Inferior parietal cortex (tissue), 1 donor: ENCODE measurements at regions not wholly inside any gene's neighbourhood (a gene's known extent, or its start where the extent isn't known, plus 50 kb on each side); places are given as distances from the start of the nearest gene placed in this dataset.
A peak's percentile ranks its signal among the peaks of the same experiment; 100 is the strongest.
"Not testable (repeated sequence)": the region's sequence is repeated elsewhere in the genome, so short reads cannot be mapped to it uniquely, and the experiment has no call there.

Experiments used
- DNase-seq: peaks from one replicate; pipeline ENCODE4 v3.0.0-alpha.2; 2016; ENCODE audit errors: extremely low spot score

DNA sequence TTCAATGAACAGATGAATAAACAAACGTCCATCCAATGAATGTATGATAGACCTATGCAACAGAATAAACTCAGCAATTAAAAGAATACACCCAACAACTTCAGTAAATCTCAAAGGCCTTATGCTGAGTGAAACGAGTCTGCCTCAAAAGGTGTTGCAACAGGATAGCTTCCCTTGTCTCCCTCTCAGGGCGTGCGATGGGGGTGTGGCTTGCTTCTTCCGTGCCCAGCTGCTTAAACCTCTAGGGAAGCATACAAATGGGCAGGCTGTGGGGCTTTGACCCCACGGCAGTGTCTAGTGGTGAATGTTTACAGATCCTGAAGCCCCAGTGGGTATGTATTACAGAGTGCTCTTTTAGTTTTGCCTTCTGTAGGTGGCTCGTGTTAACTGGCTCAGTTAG, 87.0 kb upstream of the CCL21 start:
- no peak for DNase-seq

DNA sequence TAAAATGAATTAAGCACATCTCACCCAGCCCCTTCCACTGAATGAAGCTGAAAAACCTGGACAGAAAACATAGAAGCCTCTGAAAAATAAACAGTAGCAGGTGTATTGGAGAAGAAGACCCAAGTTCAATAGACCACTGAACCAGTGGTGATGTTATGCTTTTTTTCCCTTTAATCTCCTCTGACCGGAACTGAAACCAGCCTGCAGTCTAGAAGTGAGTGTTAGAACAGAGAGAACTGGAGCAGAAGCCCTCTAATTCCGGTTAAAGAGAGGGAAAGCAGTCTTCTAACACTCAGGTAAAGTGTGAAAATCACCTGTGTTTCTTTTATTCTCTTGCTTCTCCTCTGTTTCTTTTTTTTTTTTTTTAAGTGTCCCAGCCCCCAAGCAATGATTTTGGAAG, 83.5 kb upstream of the CCL21 start:
- DNase-seq = no peak

DNA sequence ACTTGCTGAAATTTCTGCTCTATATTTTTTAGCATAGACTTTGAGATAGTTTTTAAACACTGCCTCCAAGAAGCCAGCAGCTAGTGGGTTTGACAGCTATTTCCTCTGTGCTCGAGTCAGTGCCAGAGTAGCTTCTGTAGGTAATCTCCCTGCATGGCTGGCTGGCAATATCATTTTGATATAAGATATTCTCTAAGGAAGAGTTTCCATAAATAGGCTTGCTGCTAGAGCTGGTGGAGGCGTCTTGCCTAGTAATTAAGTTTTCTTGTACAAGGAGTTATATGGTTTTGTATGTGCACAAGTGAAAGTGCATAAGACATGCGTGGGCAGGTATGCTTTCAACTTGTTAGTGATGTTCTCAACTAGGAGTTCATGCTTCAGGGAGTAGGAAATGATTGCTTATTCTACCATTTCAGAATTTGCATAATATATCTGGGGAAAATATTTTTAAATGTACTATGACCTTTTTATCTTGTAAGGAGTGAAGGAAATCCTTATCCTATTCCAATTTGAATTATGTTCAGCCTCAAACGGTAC, 74.1 kb upstream of the CCL21 start:
- DNase-seq = no peak

DNA sequence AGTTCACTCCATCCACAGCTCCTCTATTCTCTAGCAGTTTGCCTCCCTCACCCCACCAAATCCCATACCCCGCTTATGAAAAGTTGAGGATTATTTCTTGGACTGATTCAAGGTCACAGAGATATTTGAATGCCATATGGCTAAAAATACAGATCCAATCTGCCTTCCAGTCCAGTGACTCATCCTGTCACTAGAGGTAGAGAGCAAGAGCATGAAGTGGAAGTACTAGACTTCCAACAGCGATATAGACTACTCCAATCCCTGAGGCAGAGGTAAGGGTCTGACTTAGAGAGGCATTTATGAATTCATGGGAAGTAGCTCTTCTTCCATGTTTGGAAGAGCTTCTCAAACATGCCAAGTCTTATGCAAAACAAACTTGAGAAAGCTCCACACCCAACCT, 72.4 kb upstream of the CCL21 start:
- DNase-seq = no peak

DNA sequence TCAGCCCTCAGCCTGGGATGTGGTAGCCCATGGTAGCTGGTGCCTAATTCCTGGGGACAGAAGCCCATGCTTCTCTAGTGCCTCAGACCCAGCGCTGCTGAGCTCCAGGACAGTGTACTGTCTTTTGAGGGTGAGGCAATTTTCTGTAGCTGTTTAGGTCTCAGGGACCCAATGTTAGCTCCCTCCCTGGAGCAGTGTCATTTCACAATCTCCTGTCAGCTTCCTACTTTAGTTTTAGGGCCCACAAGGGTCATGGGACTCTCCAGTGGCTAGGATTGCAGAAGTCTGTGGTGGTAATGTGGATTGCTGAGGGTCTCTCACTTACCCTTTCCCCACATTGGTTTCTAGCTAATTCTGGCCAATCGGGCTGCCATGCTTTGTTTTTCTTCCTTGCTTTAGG, 67.7 kb upstream of the CCL21 start:
- DNase-seq = no peak

DNA sequence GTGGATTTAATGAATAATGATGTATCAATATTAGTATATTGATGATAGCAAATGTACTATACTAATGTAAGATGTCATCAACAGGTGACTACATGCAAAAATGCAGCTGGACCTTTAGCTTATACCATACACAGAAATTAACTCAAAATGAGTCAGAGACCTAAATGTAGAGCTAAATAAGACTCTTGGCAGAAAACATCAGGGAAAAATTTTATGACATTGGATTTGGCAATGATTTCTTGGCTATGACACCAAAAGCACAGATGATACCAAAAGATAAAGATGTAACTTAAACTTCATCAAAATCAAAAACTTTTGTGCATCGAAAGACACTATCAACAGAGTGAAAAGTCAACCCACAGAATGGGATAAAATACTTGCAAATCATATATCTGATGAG, 64.0 kb upstream of the CCL21 start:
- DNase-seq = no peak

DNA sequence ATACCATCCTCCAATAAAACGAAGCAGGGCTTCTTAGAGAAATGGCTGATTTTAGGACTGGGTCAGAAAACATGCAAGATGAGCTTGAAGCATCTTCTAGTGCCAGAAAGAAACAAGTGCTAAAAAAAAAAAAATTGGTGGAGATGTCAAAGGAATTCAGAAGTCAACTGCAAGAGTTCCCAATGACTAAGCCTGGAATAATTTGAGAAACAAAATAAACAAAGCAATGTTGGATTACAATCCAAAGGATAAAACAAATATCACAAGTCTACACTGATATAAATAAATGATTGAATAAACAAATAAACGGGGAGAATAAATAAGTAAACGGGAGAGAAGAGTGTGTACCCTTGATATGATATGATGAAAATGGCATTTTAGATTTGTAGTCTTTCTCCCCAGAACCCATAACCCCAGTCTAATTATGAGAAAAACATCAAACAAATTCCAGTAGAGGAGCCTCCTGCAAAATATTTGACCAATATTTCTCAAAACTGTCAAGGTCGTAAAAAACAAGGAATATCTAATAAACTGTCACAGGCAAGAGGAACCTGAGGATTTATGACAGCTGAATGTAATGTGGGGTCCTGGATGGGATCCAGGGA, 63.5 kb upstream of the CCL21 start:
- no peak for DNase-seq

DNA sequence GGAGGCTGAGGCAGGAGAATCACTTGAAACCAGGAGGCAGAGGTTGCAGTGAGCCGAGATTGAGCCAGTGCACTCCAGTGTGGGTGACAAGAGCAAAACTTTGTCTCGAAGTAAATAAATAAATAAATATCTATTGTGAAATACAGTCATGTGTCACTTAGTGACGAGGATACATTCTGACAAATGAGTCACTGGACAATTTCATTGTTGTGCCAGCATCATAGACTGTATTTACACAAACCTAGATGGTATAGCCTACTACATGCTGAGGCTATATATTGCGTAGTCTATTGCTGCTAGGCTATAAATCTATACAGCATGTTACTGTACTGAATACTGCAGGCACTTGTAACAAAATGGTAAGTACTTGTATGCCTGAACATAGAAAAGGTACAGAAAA, 61.1 kb upstream of the CCL21 start:
- no peak for DNase-seq

DNA sequence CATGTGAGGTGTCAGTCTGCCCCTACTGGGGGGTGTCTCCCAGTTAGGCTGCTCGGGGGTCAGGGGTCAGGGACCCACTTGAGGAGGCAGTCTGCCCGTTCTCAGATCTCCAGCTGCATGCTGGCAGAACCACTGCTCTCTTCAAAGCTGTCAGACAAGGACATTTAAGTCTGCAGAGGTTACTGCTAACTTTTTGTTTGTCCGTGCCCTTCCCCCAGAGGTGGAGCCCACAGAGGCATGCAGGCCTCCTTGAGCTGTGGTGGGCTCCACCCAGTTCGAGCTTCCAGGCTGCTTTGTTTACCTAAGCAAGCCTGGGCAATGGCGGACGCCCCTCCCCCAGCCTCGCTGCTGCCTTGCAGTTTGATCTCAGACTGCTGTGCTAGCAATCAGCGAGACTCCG, 57.2 kb upstream of the CCL21 start:
- not testable (repeated sequence) for DNase-seq

DNA sequence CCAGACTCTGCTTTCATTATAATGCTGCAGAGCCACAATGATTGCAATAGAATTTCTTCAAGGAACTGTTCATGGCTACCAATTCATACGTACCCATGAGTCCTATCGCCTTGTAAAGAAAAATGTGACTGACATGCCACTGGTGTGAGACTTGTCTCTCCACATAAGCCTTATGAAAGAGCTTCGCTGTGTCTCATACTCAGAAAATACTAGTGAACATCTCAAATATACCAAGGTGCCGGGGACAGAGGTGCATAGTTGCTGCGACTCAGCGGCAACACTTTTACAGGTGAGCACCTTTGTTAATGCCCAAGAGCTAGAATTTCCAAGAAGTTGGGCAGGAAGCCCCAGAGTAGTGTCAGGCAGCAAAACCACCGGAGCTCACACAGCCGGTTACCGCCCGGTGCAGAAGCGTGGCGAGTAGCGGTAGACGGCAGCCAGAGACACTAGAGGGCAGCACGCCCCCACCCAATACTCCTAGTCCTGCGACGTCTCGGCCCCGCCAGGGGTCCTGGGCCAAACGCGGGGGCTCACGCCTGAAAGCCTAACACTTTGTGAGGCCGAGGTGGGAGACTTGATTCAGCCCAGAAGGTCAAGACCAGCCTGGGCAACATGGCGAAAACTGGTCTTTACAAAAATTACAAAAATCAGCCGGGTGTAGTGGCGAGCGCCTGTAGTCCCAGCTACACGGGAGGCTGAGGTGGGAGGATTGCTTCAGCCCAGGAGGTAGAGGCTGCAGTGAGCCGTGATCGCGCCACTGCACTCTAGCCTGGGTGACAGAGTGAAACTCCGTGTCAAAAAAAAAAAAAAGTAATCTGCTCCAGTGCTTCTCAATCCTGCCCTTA, 50.5 kb upstream of the CCL21 start:
- DNase-seq = peak; percentile 53
